Uterus (tissue), 2 donors: ENCODE measurements at regions not wholly inside any gene's neighbourhood (a gene's known extent, or its start where the extent isn't known, plus 50 kb on each side); places are given as distances from the start of the nearest gene placed in this dataset.

Experiments used
- CTCF ChIP-seq, 4 experiments: fragments of 200-600 bp in 2 of 4; fragments of 450-650 bp in 2 of 4; sonication (generic) in 2 of 4; IDR thresholded peaks; one replicate each; pipeline ENCODE4 v1.5.1; 2016 to 2019; ENCODE audit warnings: antibody characterized with exemption in 4 of 4, mild to moderate bottlenecking in 2 of 4, moderate library complexity in 1 of 4
- POLR2A ChIP-seq, 2 donors: fragments of 450-650 bp; IDR thresholded peaks; one replicate each; pipeline ENCODE4 v1.6.1; 2016; ENCODE audit warnings: antibody characterized with exemption in 2 of 2, mild to moderate bottlenecking in 1 of 2, moderate library complexity in 1 of 2

- TF ChIP-seq CTCF (IDR thresholded peaks at IDR 0.05) (no peak), POLR2A (IDR thresholded peaks at IDR 0.05) (no peak)
These were observed 1009.8 kb downstream of the DNAH5 start for GRCh38 chr5:12934722-12935121.
